ENCODE measurements at regions not wholly inside any gene's neighbourhood (a gene's known extent, or its start where the extent isn't known, plus 50 kb on each side); places are given as distances from the start of the nearest gene placed in this dataset.

GRCh38 chr6:21333715-21334114, 259.8 kb upstream of the SOX4 start:
- H2AFZ ChIP-seq (ENCODE audit: low read depth, low read length): no peak overlapping the region
- TF ChIP-seq SMC3 (conservative IDR thresholded peaks at IDR 0.05; ENCODE audit: poor library complexity) (no peak), POLR2AphosphoS5 (IDR thresholded peaks at IDR 0.05) (no peak), EP300 (conservative IDR thresholded peaks at IDR 0.05; ENCODE audit: poor library complexity, severe bottlenecking) (no peak), REST (IDR thresholded peaks at IDR 0.05; ENCODE audit: borderline replicate concordance) (no peak), EZH2 (IDR thresholded peaks at IDR 0.05; ENCODE audit: borderline replicate concordance, insufficient read depth, low read length, poor library complexity, severe bottlenecking) (no peak), RAD21 (conservative IDR thresholded peaks at IDR 0.05) (no peak), MXI1 (conservative IDR thresholded peaks at IDR 0.05; ENCODE audit: poor library complexity, severe bottlenecking) (no peak), TAF1 (IDR thresholded peaks at IDR 0.05; ENCODE audit: low read depth) (no peak)
- TF ChIP-seq, protein P1, sequence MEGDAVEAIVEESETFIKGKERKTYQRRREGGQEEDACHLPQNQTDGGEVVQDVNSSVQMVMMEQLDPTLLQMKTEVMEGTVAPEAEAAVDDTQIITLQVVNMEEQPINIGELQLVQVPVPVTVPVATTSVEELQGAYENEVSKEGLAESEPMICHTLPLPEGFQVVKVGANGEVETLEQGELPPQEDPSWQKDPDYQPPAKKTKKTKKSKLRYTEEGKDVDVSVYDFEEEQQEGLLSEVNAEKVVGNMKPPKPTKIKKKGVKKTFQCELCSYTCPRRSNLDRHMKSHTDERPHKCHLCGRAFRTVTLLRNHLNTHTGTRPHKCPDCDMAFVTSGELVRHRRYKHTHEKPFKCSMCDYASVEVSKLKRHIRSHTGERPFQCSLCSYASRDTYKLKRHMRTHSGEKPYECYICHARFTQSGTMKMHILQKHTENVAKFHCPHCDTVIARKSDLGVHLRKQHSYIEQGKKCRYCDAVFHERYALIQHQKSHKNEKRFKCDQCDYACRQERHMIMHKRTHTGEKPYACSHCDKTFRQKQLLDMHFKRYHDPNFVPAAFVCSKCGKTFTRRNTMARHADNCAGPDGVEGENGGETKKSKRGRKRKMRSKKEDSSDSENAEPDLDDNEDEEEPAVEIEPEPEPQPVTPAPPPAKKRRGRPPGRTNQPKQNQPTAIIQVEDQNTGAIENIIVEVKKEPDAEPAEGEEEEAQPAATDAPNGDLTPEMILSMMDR (IDR thresholded peaks at IDR 0.05; ENCODE audit: poor library complexity, severe bottlenecking): no peak

GRCh38 chr6:21334651-21335050, 258.9 kb upstream of the SOX4 start:
- Histone ChIP-seq H3K4me3 (ENCODE audit: low read length) (no peak overlapping the region), H3K79me2 (replicated peaks; ENCODE audit: insufficient read depth, low read length) (no peaks in the 10 kb centered on the region), H3K36me3 (ENCODE audit: insufficient read depth, low read length) (no peaks in the 10 kb centered on the region), H4K20me1 (ENCODE audit: insufficient read depth) (no peaks in the 10 kb centered on the region), H3K27ac (ENCODE audit: low read length) (no peak overlapping the region), H3K9me2 (ENCODE audit: insufficient read depth, low read length) (no peaks in the 10 kb centered on the region), H3K9me3 (ENCODE audit: low read length) (no peaks in the 10 kb centered on the region), H2AFZ (ENCODE audit: low read depth, low read length) (no peak overlapping the region), H3F3A (ENCODE audit: insufficient read depth, low read length, poor library complexity, severe bottlenecking) (no peaks in the 10 kb centered on the region), H3K9ac (ENCODE audit: low read length) (no peak overlapping the region), H3K4me2 (ENCODE audit: low read length) (no peak overlapping the region), H3K27me3 (ENCODE audit: insufficient read depth, low read depth, low read length) (no peaks in the 10 kb centered on the region)
- TF ChIP-seq REST (IDR thresholded peaks at IDR 0.05; ENCODE audit: borderline replicate concordance) (no peak), SMC3 (conservative IDR thresholded peaks at IDR 0.05; ENCODE audit: poor library complexity) (no peak), POLR2AphosphoS5 (IDR thresholded peaks at IDR 0.05) (no peak), RAD21 (conservative IDR thresholded peaks at IDR 0.05) (no peak), EP300 (conservative IDR thresholded peaks at IDR 0.05; ENCODE audit: poor library complexity, severe bottlenecking) (no peak), TAF1 (IDR thresholded peaks at IDR 0.05; ENCODE audit: low read depth) (no peak), EZH2 (IDR thresholded peaks at IDR 0.05; ENCODE audit: borderline replicate concordance, insufficient read depth, low read length, poor library complexity, severe bottlenecking) (no peak), MXI1 (conservative IDR thresholded peaks at IDR 0.05; ENCODE audit: poor library complexity, severe bottlenecking) (no peak)
- TF ChIP-seq, protein P1 (IDR thresholded peaks at IDR 0.05; ENCODE audit: poor library complexity, severe bottlenecking): no peak

More at GRCh38 chr6:21333715-21334114, 259.8 kb upstream of the SOX4 start:
- Histone ChIP-seq H3F3A (ENCODE audit: insufficient read depth, low read length, poor library complexity, severe bottlenecking) (no peaks in the 10 kb centered on the region), H3K9ac (ENCODE audit: low read length) (no peak overlapping the region), H4K20me1 (ENCODE audit: insufficient read depth) (no peaks in the 10 kb centered on the region), H3K27ac (ENCODE audit: low read length) (no peak overlapping the region), H3K9me3 (ENCODE audit: low read length) (no peaks in the 10 kb centered on the region), H3K4me3 (ENCODE audit: low read length) (no peak overlapping the region), H3K27me3 (ENCODE audit: insufficient read depth, low read depth, low read length) (no peaks in the 10 kb centered on the region), H3K79me2 (replicated peaks; ENCODE audit: insufficient read depth, low read length) (no peaks in the 10 kb centered on the region), H3K4me2 (ENCODE audit: low read length) (no peak overlapping the region), H3K9me2 (ENCODE audit: insufficient read depth, low read length) (no peaks in the 10 kb centered on the region), H3K36me3 (ENCODE audit: insufficient read depth, low read length) (no peaks in the 10 kb centered on the region)
